GM23338 (cell line): ENCODE measurements at regions not wholly inside any gene's neighbourhood (a gene's known extent, or its start where the extent isn't known, plus 50 kb on each side); places are given as distances from the start of the nearest gene placed in this dataset.

ENCODE experiments used
- ATAC-seq: fragments of 200-7000 bp; cut with Tn5 transposase; 3 replicates; pipeline ENCODE4 v1.9.1; 2020
- DNase-seq: peaks from one replicate; pipeline ENCODE4 v3.0.0-alpha.2; 2015; ENCODE audit warnings: low spot score
- H2AFZ ChIP-seq: fragments of 200-600 bp; sonication (generic); 2 replicates; pipeline ENCODE4 v1.8.0; 2016; ENCODE audit warnings: antibody characterized with exemption, mild to moderate bottlenecking, moderate library complexity
- H3F3A ChIP-seq: fragments of 200-600 bp; sonication (generic); replicated peaks from 2 replicates; pipeline ENCODE4 v1.8.0; 2017; ENCODE audit warnings: antibody characterized with exemption, mixed run types, low read depth
- H3K27ac ChIP-seq: fragments of 200-600 bp; sonication (generic); 2 replicates; pipeline ENCODE4 v1.6.1; 2016; ENCODE audit warnings: low read depth
- H3K27me3 ChIP-seq: fragments of 200-600 bp; sonication (generic); 2 replicates; pipeline ENCODE4 v1.8.0; 2016; ENCODE audit warnings: mild to moderate bottlenecking, mixed run types, moderate library complexity; ENCODE audit not compliant: insufficient read depth
- H3K36me3 ChIP-seq: fragments of 200-600 bp; sonication (generic); 2 replicates; pipeline ENCODE4 v1.8.0; 2016; ENCODE audit warnings: mild to moderate bottlenecking; ENCODE audit not compliant: insufficient read depth
- H3K4me1 ChIP-seq: fragments of 200-600 bp; sonication (generic); 2 replicates; pipeline ENCODE4 v1.8.0; 2016; ENCODE audit warnings: mild to moderate bottlenecking, moderate library complexity; ENCODE audit not compliant: insufficient read depth
- H3K4me2 ChIP-seq: fragments of 200-600 bp; sonication (generic); 2 replicates; pipeline ENCODE4 v1.7.1; 2017; ENCODE audit warnings: mixed run types
- H3K4me3 ChIP-seq: fragments of 200-600 bp; sonication (generic); 2 replicates; pipeline ENCODE4 v1.6.1; 2016; ENCODE audit warnings: mixed run types
- H3K79me2 ChIP-seq: fragments of 200-600 bp; sonication (generic); replicated peaks from 2 replicates; pipeline ENCODE4 v1.8.0; 2017; ENCODE audit warnings: mild to moderate bottlenecking; ENCODE audit not compliant: insufficient read depth
- H3K9me2 ChIP-seq: fragments of 200-600 bp; sonication (generic); 2 replicates; pipeline ENCODE4 v1.8.0; 2017; ENCODE audit not compliant: insufficient read depth
- H4K20me1 ChIP-seq: fragments of 200-600 bp; sonication (generic); replicated peaks from 2 replicates; pipeline ENCODE4 v1.8.0; 2017; ENCODE audit warnings: mild to moderate bottlenecking; ENCODE audit not compliant: insufficient read depth
- H3K27ac Mint-ChIP-seq: 2 replicates; pipeline ENCODE4 v1.8.0; 2020; ENCODE audit warnings: inconsistent platforms, mild to moderate bottlenecking, moderate library complexity, mixed read lengths
- H3K27me3 Mint-ChIP-seq: 3 replicates; pipeline ENCODE4 v1.8.0; 2022; ENCODE audit warnings: low read depth, mild to moderate bottlenecking, moderate library complexity, mixed read lengths, inconsistent platforms; ENCODE audit not compliant: insufficient read depth, poor library complexity
- H3K36me3 Mint-ChIP-seq: 3 replicates; pipeline ENCODE4 v1.8.0; 2021; ENCODE audit warnings: low read depth, mild to moderate bottlenecking, inconsistent platforms, moderate library complexity, mixed read lengths
- H3K4me1 Mint-ChIP-seq: 3 replicates; pipeline ENCODE4 v1.8.0; 2020; ENCODE audit warnings: mild to moderate bottlenecking, inconsistent platforms, mixed read lengths
- H3K4me3 Mint-ChIP-seq: 3 replicates; pipeline ENCODE4 v1.8.0; 2021; ENCODE audit warnings: moderate library complexity, mild to moderate bottlenecking, inconsistent platforms, mixed read lengths
- H3K9me3 Mint-ChIP-seq: 3 replicates; pipeline ENCODE4 v1.8.0; 2020; ENCODE audit warnings: moderate library complexity, mild to moderate bottlenecking, inconsistent platforms, mixed read lengths
- CTCF ChIP-seq, 2 experiments: fragments of 200-600 bp in 1 of 2; sonication (generic) in 1 of 2; conservative IDR thresholded peaks; 2 replicates each; pipeline versions ENCODE4 v1.5.1 to v1.6.1; 2016 to 2017; ENCODE audit warnings: antibody characterized with exemption in 2 of 2, low read depth in 2 of 2, mild to moderate bottlenecking in 2 of 2, moderate library complexity in 1 of 2
- EZH2 ChIP-seq: fragments of 200-600 bp; sonication (generic); IDR thresholded peaks from one replicate; pipeline ENCODE4 v1.8.0; 2017; ENCODE audit warnings: antibody characterized with exemption, mild to moderate bottlenecking, low read depth; ENCODE audit not compliant: unreplicated experiment
- EZH2phosphoT487 ChIP-seq: fragments of 200-600 bp; sonication (generic); IDR thresholded peaks from one replicate; pipeline ENCODE4 v1.8.1; 2018; ENCODE audit warnings: antibody characterized with exemption; ENCODE audit not compliant: unreplicated experiment
- NANOG ChIP-seq: IDR thresholded peaks from 2 replicates; pipeline ENCODE4 v1.6.1; 2016; ENCODE audit warnings: antibody characterized with exemption, borderline replicate concordance
- REST ChIP-seq: IDR thresholded peaks from one replicate; pipeline ENCODE4 v1.6.1; 2018; ENCODE audit warnings: antibody characterized with exemption; ENCODE audit not compliant: unreplicated experiment
- ZNF114 ChIP-seq: fragments of 250-450 bp; sonication (Bioruptor Pico); IDR thresholded peaks from 2 replicates; pipeline ENCODE4 v1.5.0; 2020; ENCODE audit warnings: mild to moderate bottlenecking, moderate library complexity

- H3K4me2 ChIP-seq = peak overlapping the region; percentile 62
- DNase-seq (peak; percentile 94), ATAC-seq (peak; percentile 85)
- Mint-ChIP-seq H3K9me3 (no peaks in the 10 kb centered on the region), H3K4me1 (peaks cover 53% of the 10 kb centered on the region), H3K27me3 (peaks cover 10% of the 10 kb centered on the region), H3K27ac (peak overlapping the region; percentile 94), H3K4me3 (peak overlapping the region; percentile 48; the same call in 2 of the 3 replicates), H3K36me3 (no peaks in the 10 kb centered on the region)
- H3K27ac ChIP-seq = peak overlapping the region; percentile 75
- H4K20me1 ChIP-seq = no peaks in the 10 kb centered on the region
- TF ChIP-seq NANOG = no peak; the same call in 1 of the 2 replicates
- TF ChIP-seq CTCF (conservative IDR thresholded peaks at IDR 0.05; ENCODE audit: low read depth in 2 of 2) = no peak
- TF ChIP-seq EZH2phosphoT487 = no peak
- peak overlapping the region; percentile 15; the same call in 1 of the 2 replicates for H3K4me3 ChIP-seq
- H3K27me3 ChIP-seq = no peaks in the 10 kb centered on the region
- H3K9me2 ChIP-seq = peaks cover 10% of the 10 kb centered on the region
- H3K79me2 ChIP-seq = no peaks in the 10 kb centered on the region
- no peaks in the 10 kb centered on the region for H3K36me3 ChIP-seq
- H2AFZ ChIP-seq = 0 out of 2 replicates have a peak overlapping the region, but pooled peaks have one; percentile 11
- H3K4me1 ChIP-seq = peaks cover 46% of the 10 kb centered on the region
- H3F3A ChIP-seq = no peaks in the 10 kb centered on the region; the same call in 1 of the 2 replicates
Observed at GRCh38 chr5:154107756-154108155, 69.0 kb downstream of the MFAP3 start.

GRCh38 chr5:154109416-154110106, 70.8 kb downstream of the MFAP3 start:
- Mint-ChIP-seq H3K9me3 (no peaks in the 10 kb centered on the region), H3K4me3 (no peak overlapping the region), H3K4me1 (peaks cover 49% of the 10 kb centered on the region), H3K36me3 (no peaks in the 10 kb centered on the region), H3K27ac (no peak overlapping the region; the same call in 1 of the 2 replicates), H3K27me3 (peaks cover 10% of the 10 kb centered on the region)
- Histone ChIP-seq H3K27ac (no peak overlapping the region), H3F3A (no peaks in the 10 kb centered on the region; the same call in 1 of the 2 replicates), H4K20me1 (no peaks in the 10 kb centered on the region), H3K9me2 (peaks cover 10% of the 10 kb centered on the region), H3K4me2 (peak overlapping the region; percentile 62), H3K27me3 (no peaks in the 10 kb centered on the region), H3K4me1 (peaks cover 43% of the 10 kb centered on the region), H3K79me2 (no peaks in the 10 kb centered on the region), H2AFZ (no peak overlapping the region), H3K36me3 (no peaks in the 10 kb centered on the region), H3K4me3 (no peak overlapping the region)
- TF ChIP-seq REST (no peak), ZNF114 (CRISPR knock-in tag) (no peak), EZH2 (no peak)
- ATAC-seq (peak; percentile 19; the same call in 2 of the 3 replicates), DNase-seq (no peak)
